Gastroesophageal sphincter (tissue), 4 donors: ENCODE measurements at regions not wholly inside any gene's neighbourhood (a gene's known extent, or its start where the extent isn't known, plus 50 kb on each side); places are given as distances from the start of the nearest gene placed in this dataset.

ENCODE experiments used
- ATAC-seq: fragments of 150-250 bp; one replicate; pipeline ENCODE4 v1.9.1; 2016; ENCODE audit warnings: mild to moderate bottlenecking, moderate library complexity
- H3K27ac ChIP-seq, 4 donors: fragments of 200-600 bp; sonication (generic) in 3 of 4; 1 replicate in 3 of 4; 2 replicates in 1 of 4; pipeline ENCODE4 v1.5.1; 2016 to 2019
- H3K27me3 ChIP-seq: fragments of 200-600 bp; sonication (generic); one replicate; pipeline ENCODE4 v1.5.1; 2019
- H3K36me3 ChIP-seq, 2 donors: fragments of 200-600 bp; sonication (generic); one replicate each; pipeline ENCODE4 v1.5.1; 2019; ENCODE audit warnings: control low read depth in 1 of 2
- H3K4me1 ChIP-seq, 3 donors: fragments of 200-600 bp; sonication (generic); 1 replicate in 2 of 3; 2 replicates in 1 of 3; pipeline ENCODE4 v1.5.1; 2016 to 2019; ENCODE audit warnings: control low read depth in 2 of 3
- H3K4me3 ChIP-seq, 2 donors: fragments of 200-600 bp; sonication (generic); one replicate each; pipeline ENCODE4 v1.5.1; 2019; ENCODE audit warnings: mild to moderate bottlenecking in 1 of 2, moderate library complexity in 1 of 2
- H3K9me3 ChIP-seq, 3 donors: fragments of 200-600 bp; sonication (generic); one replicate each; pipeline ENCODE4 v1.5.1; 2017 to 2019; ENCODE audit warnings: control low read depth in 2 of 3
- CTCF ChIP-seq, 4 experiments: fragments of 200-600 bp in 2 of 4; fragments of 450-650 bp in 2 of 4; sonication (generic) in 1 of 4; IDR thresholded peaks; one replicate each; pipeline ENCODE4 v1.5.1; 2017 to 2019; ENCODE audit warnings: antibody characterized with exemption in 4 of 4, mild to moderate bottlenecking in 2 of 4, moderate library complexity in 2 of 4
- EP300 ChIP-seq: sonication (generic); formaldehyde crosslinking; IDR thresholded peaks from one replicate; pipeline ENCODE4 v1.6.1; 2017; ENCODE audit warnings: antibody characterized with exemption, mild to moderate bottlenecking
- POLR2A ChIP-seq, 2 donors: fragments of 450-650 bp; IDR thresholded peaks; one replicate each; pipeline ENCODE4 v1.6.1; 2017; ENCODE audit warnings: antibody characterized with exemption in 2 of 2, mild to moderate bottlenecking in 2 of 2, moderate library complexity in 1 of 2
- POLR2AphosphoS5 ChIP-seq: sonication (generic); formaldehyde crosslinking; IDR thresholded peaks from one replicate; pipeline ENCODE4 v1.6.1; 2017; ENCODE audit warnings: antibody characterized with exemption
- WGBS, 2 donors: methylation state at CpG; one replicate each; pipeline ENCODE4 v1.1.5; 2018; ENCODE audit warnings: low coverage in 1 of 2; 5-methylcytosine and 5-hydroxymethylcytosine counted together

GRCh38 chr13:40024967-40025714 lies 369.7 kb downstream of the COG6 start:
- Histone ChIP-seq H3K4me3 (no peak overlapping the region), H3K4me1 (no peaks in the 10 kb centered on the region), H3K36me3 (no peaks in the 10 kb centered on the region), H3K27ac (no peak overlapping the region), H3K27me3 (no peaks in the 10 kb centered on the region), H3K9me3 (no peaks in the 10 kb centered on the region)
- TF ChIP-seq POLR2AphosphoS5 (no peak), POLR2A (IDR thresholded peaks at IDR 0.05) (no peak), EP300 (no peak), CTCF (IDR thresholded peaks at IDR 0.05) (no peak)
- 57 to 83% methylated on average over 2 to 4 of the region's 4 CpGs for WGBS, 2 donors
- peak; percentile 57 for ATAC-seq

- 92 to 96% methylated on average over 4 to 5 of the region's 5 CpGs for WGBS, 2 donors
- no peaks in the 10 kb centered on the region for H3K9me3 ChIP-seq
- no peak for TF ChIP-seq POLR2AphosphoS5
- no peak for TF ChIP-seq CTCF (IDR thresholded peaks at IDR 0.05)
- TF ChIP-seq POLR2A (IDR thresholded peaks at IDR 0.05), result no peak
- TF ChIP-seq EP300, result no peak
- no peaks in the 10 kb centered on the region for H3K4me1 ChIP-seq
- no peak overlapping the region for H3K27ac ChIP-seq
- no peaks in the 10 kb centered on the region for H3K36me3 ChIP-seq
- no peak overlapping the region for H3K4me3 ChIP-seq
- H3K27me3 ChIP-seq, result no peaks in the 10 kb centered on the region
- ATAC-seq, result no peak
Observed at GRCh38 chr13:40026174-40026585, 370.7 kb downstream of the COG6 start.

GRCh38 chr13:40026741-40027140 lies 371.3 kb downstream of the COG6 start:
- ATAC-seq, result no peak
- Histone ChIP-seq H3K4me1 (no peaks in the 10 kb centered on the region), H3K4me3 (no peak overlapping the region), H3K9me3 (no peaks in the 10 kb centered on the region), H3K27ac (no peak overlapping the region), H3K36me3 (no peaks in the 10 kb centered on the region), H3K27me3 (no peaks in the 10 kb centered on the region)
- 63 to 68% methylated on average over 2 to 4 of the region's 4 CpGs for whole genome bisulfite sequencing, 2 donors
- TF ChIP-seq POLR2A (IDR thresholded peaks at IDR 0.05) (no peak), POLR2AphosphoS5 (no peak), EP300 (no peak), CTCF (IDR thresholded peaks at IDR 0.05) (no peak)

GRCh38 chr13:40028446-40028845 lies 373.0 kb downstream of the COG6 start:
- no peaks in the 10 kb centered on the region for H3K36me3 ChIP-seq
- H3K27me3 ChIP-seq, result no peaks in the 10 kb centered on the region
- ATAC-seq, result no peak
- 94 to 100% methylated on average over 2 of the region's 2 CpGs for WGBS, 2 donors
- no peaks in the 10 kb centered on the region for H3K4me1 ChIP-seq
- H3K4me3 ChIP-seq, result no peak overlapping the region
- no peaks in the 10 kb centered on the region for H3K9me3 ChIP-seq
- TF ChIP-seq POLR2A (IDR thresholded peaks at IDR 0.05) (no peak), EP300 (no peak), POLR2AphosphoS5 (no peak), CTCF (IDR thresholded peaks at IDR 0.05) (no peak)
- no peak overlapping the region for H3K27ac ChIP-seq

- Histone ChIP-seq H3K27me3 (no peaks in the 10 kb centered on the region), H3K4me1 (no peaks in the 10 kb centered on the region), H3K27ac (no peak overlapping the region), H3K4me3 (no peak overlapping the region), H3K36me3 (no peaks in the 10 kb centered on the region), H3K9me3 (no peaks in the 10 kb centered on the region)
- 48 to 57% methylated on average over 3 to 4 of the region's 4 CpGs for WGBS, 2 donors
- TF ChIP-seq CTCF (IDR thresholded peaks at IDR 0.05) (no peak), EP300 (no peak), POLR2AphosphoS5 (no peak), POLR2A (IDR thresholded peaks at IDR 0.05) (no peak)
- no peak for ATAC-seq
Observed at GRCh38 chr13:40031031-40031430, 375.6 kb downstream of the COG6 start.
